NT2/D1 (cell line): ENCODE measurements at regions not wholly inside any gene's neighbourhood (a gene's known extent, or its start where the extent isn't known, plus 50 kb on each side); places are given as distances from the start of the nearest gene placed in this dataset.

Experiments used
- SUZ12 ChIP-seq: IDR thresholded peaks from 2 replicates; pipeline ENCODE4 v1.6.1; 2011; ENCODE audit not compliant: insufficient read length, insufficient read depth; ENCODE audit errors: extremely low read depth
- YY1 ChIP-seq: IDR thresholded peaks from 2 replicates; pipeline ENCODE4 v1.6.1; 2011; ENCODE audit not compliant: insufficient read length, insufficient read depth
- ZNF274 ChIP-seq: IDR thresholded peaks from 2 replicates; pipeline ENCODE4 v1.6.1; 2011; ENCODE audit warnings: mild to moderate bottlenecking, low read depth, low read length

DNA sequence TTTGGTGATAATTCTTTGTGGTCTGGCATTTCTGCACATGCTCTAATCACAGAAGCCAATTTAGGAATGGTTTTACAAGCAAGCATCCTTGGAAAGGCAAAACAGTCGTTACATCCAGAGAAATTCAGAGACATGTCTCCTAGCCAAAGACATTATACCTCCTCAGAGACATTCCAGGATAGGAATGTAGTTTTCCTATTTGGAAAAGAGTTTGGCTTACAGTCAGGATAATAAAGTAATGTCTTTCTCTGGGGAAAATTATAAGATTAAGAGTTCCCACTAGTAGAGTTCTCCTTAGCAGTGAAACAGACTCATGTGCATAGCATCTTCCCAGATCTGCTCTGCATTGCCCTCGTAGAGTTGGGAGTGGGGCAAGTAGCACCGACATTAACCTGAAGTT lies 753.6 kb upstream of the TMEFF2 start:
- TF ChIP-seq YY1, result no peak
- TF ChIP-seq ZNF274, result no peak
- TF ChIP-seq SUZ12, result no peak
